GM23248 (cell line): ENCODE measurements at regions not wholly inside any gene's neighbourhood (a gene's known extent, or its start where the extent isn't known, plus 50 kb on each side); places are given as distances from the start of the nearest gene placed in this dataset.

Experiments used
- DNase-seq: peaks from one replicate; pipeline ENCODE4 v3.0.0-alpha.2; 2015
- H2AFZ ChIP-seq: fragments of 200-600 bp; sonication (generic); 2 replicates; pipeline ENCODE4 v1.6.1; 2016; ENCODE audit warnings: antibody characterized with exemption
- H3F3A ChIP-seq: fragments of 200-600 bp; sonication (generic); 2 replicates; pipeline ENCODE4 v1.6.1; 2016; ENCODE audit warnings: mild to moderate bottlenecking, antibody characterized with exemption, mixed run types; ENCODE audit not compliant: insufficient read depth
- H3K27ac ChIP-seq: fragments of 200-600 bp; sonication (generic); 2 replicates; pipeline ENCODE4 v1.5.1; 2016; ENCODE audit warnings: mild to moderate bottlenecking
- H3K27me3 ChIP-seq: fragments of 200-600 bp; sonication (generic); replicated peaks from 2 replicates; pipeline ENCODE4 v1.6.1; 2016; ENCODE audit warnings: mild to moderate bottlenecking; ENCODE audit not compliant: insufficient read depth
- H3K36me3 ChIP-seq: fragments of 200-600 bp; sonication (generic); 2 replicates; pipeline ENCODE4 v1.6.1; 2016; ENCODE audit warnings: low read depth, mild to moderate bottlenecking
- H3K4me1 ChIP-seq: fragments of 200-600 bp; sonication (generic); 2 replicates; pipeline ENCODE4 v1.6.1; 2016; ENCODE audit warnings: mild to moderate bottlenecking; ENCODE audit not compliant: insufficient read depth
- H3K4me2 ChIP-seq: fragments of 200-600 bp; sonication (generic); one replicate; pipeline ENCODE4 v1.6.1; 2016; ENCODE audit warnings: mild to moderate bottlenecking; ENCODE audit not compliant: unreplicated experiment
- H3K4me3 ChIP-seq: fragments of 200-600 bp; sonication (generic); 2 replicates; pipeline ENCODE4 v1.5.1; 2016; ENCODE audit warnings: mild to moderate bottlenecking
- H3K79me2 ChIP-seq: fragments of 200-600 bp; sonication (generic); 2 replicates; pipeline ENCODE4 v1.6.1; 2016; ENCODE audit warnings: mild to moderate bottlenecking; ENCODE audit not compliant: insufficient read depth
- H3K9ac ChIP-seq: fragments of 200-600 bp; sonication (generic); 2 replicates; pipeline ENCODE4 v1.6.1; 2016; ENCODE audit warnings: mild to moderate bottlenecking
- H3K9me2 ChIP-seq: fragments of 200-600 bp; sonication (generic); 2 replicates; pipeline ENCODE4 v1.6.1; 2016; ENCODE audit warnings: mixed run types, mild to moderate bottlenecking, moderate library complexity; ENCODE audit not compliant: insufficient read depth
- H3K9me3 ChIP-seq: fragments of 200-600 bp; sonication (generic); one replicate; pipeline ENCODE4 v1.6.1; 2017; ENCODE audit warnings: low read depth
- H4K20me1 ChIP-seq: fragments of 200-600 bp; sonication (generic); 2 replicates; pipeline ENCODE4 v1.6.0; 2016; ENCODE audit not compliant: insufficient read depth
- EZH2 ChIP-seq: fragments of 200-600 bp; sonication (generic); IDR thresholded peaks from 2 replicates; pipeline ENCODE4 v1.6.1; 2018; ENCODE audit warnings: antibody characterized with exemption, mild to moderate bottlenecking; ENCODE audit not compliant: insufficient read depth, poor library complexity, severe bottlenecking
- EZH2phosphoT487 ChIP-seq: fragments of 200-600 bp; sonication (generic); IDR thresholded peaks from 2 replicates; pipeline ENCODE4 v1.6.1; 2018; ENCODE audit warnings: antibody characterized with exemption, moderate library complexity, mild to moderate bottlenecking, low read depth; ENCODE audit not compliant: insufficient read depth
- WGBS, 2 experiments: methylation state at CpG; one replicate each; pipeline ENCODE4 v1.1.6; 2015 to 2017; ENCODE audit warnings: low lambda C conversion rate in 2 of 2, low coverage in 1 of 2; ENCODE audit errors: missing lambda C conversion rate in 2 of 2; 5-methylcytosine and 5-hydroxymethylcytosine counted together
- in situ Hi-C: fragments of 300-500 bp; cut with MboI; formaldehyde crosslinking; loops from 2 replicates; pipeline ENCODE4 v1.15.0; 2020

DNA sequence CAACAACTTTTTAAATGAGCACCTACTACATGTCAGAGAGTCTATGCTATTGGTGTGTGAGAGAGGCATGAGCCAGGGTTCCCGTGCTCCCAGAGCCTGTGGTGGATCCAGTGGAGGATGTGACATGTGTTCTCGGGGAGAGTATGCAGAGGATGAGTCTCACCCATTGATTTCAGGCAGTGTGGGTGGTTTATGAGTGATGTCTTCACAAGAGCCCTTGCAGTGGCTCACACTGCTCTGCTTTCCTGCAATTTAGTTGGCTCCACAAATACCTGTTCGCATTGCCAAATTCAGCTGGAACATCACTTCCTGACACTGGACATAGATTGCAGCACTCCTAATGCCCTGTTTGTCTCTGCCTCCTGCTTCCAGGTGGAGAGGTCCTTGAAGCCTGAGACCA is 243.6 kb upstream of the CXCR4 start:
- Histone ChIP-seq H3K9me2 (no peaks in the 10 kb centered on the region), H3K27ac (no peak overlapping the region), H2AFZ (no peak overlapping the region), H3K36me3 (no peaks in the 10 kb centered on the region), H3K27me3 (no peaks in the 10 kb centered on the region; the same call in 1 of the 2 replicates), H3K9ac (no peak overlapping the region), H4K20me1 (no peaks in the 10 kb centered on the region), H3F3A (no peaks in the 10 kb centered on the region), H3K4me1 (no peaks in the 10 kb centered on the region), H3K9me3 (no peaks in the 10 kb centered on the region), H3K79me2 (no peaks in the 10 kb centered on the region), H3K4me2 (no peak overlapping the region), H3K4me3 (no peak overlapping the region)
- in situ Hi-C loops, result no loop called here
- DNase-seq, result no peak
- TF ChIP-seq EZH2, result no peak
- TF ChIP-seq EZH2phosphoT487, result no peak
- 38 to 42% methylated on average over 3 of the region's 3 CpGs for WGBS, 2 experiments

DNA sequence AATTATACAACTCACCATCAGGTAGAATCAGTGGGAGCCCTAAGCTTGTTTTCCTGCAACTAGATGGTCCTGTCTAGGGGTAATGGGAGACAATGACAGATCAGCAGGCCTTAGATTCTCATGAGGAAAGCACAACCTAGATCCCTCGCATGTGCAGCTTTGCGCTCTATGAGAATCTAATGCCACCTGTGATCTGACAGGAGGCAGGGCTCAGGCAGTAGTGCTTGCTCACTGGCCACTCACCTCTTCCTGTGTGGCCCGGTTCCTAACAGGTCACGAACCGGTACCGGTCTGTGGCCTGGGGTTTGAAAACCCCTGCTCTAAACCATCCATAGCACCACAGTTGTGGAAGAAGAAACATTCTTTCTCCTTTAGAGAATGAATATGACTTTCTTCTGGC is 242.8 kb upstream of the CXCR4 start:
- H3K9me3 ChIP-seq, result no peaks in the 10 kb centered on the region
- no peaks in the 10 kb centered on the region for H3K9me2 ChIP-seq
- 68 to 75% methylated on average over 6 of the region's 6 CpGs for WGBS, 2 experiments
- no peaks in the 10 kb centered on the region for H4K20me1 ChIP-seq
- H2AFZ ChIP-seq, result no peak overlapping the region
- H3K79me2 ChIP-seq, result no peaks in the 10 kb centered on the region
- no peak overlapping the region for H3K27ac ChIP-seq
- no peaks in the 10 kb centered on the region for H3F3A ChIP-seq
- H3K4me3 ChIP-seq, result no peak overlapping the region
- no peaks in the 10 kb centered on the region for H3K4me1 ChIP-seq
- H3K4me2 ChIP-seq, result no peak overlapping the region
- no peak overlapping the region for H3K9ac ChIP-seq
- no peaks in the 10 kb centered on the region; the same call in 1 of the 2 replicates for H3K27me3 ChIP-seq
- in situ Hi-C loops, result no loop called here
- H3K36me3 ChIP-seq, result no peaks in the 10 kb centered on the region
- no peak for TF ChIP-seq EZH2phosphoT487
- no peak for TF ChIP-seq EZH2
- DNase-seq, result no peak

DNA sequence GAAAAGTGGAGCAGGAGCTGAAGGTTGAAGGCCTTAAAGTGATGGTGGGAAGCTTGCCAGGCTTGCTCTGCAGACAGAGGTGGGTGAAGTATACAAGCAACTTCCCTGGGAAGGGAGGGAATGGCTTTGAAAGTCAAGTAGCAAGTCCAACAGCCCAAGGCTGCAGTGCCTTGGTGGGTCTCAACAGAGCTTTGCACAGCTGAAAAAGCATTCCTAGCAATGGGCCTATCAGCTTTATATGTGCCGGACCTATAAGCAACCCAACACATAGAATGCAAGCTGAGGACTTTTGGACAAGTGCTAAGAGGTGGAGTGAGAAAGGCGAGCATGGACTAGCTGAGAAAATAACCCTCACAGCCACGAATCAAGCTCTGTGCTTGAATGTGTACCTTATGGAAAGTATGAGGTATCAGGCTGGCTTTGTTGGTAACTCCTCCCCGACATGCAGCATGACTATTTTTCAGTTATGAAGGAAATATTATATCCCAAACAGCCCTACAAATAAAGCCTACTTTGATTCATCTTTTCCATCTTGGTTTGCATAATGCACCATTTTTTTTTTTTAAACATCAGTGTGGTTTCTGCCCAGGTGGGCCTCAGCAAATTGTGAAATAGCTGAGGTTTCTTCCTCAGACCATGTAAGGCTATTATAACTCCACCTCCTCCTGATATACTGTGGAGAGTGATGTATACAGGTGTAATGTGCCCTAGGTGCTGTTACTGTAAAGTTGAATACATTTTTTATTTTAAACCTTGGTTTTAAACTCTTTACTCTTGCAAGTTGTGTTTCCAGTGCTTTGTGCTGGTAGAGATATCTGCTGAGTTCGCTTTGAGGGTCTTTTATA is 241.4 kb upstream of the CXCR4 start:
- Histone ChIP-seq H3K9me3 (no peaks in the 10 kb centered on the region), H3K4me3 (no peak overlapping the region), H3K79me2 (no peaks in the 10 kb centered on the region), H4K20me1 (no peaks in the 10 kb centered on the region), H3K4me2 (no peak overlapping the region), H3F3A (no peaks in the 10 kb centered on the region), H3K36me3 (no peaks in the 10 kb centered on the region), H3K27ac (no peak overlapping the region), H3K9ac (no peak overlapping the region), H3K4me1 (no peaks in the 10 kb centered on the region), H3K9me2 (no peaks in the 10 kb centered on the region), H2AFZ (no peak overlapping the region), H3K27me3 (no peaks in the 10 kb centered on the region; the same call in 1 of the 2 replicates)
- in situ Hi-C loops, result no loop called here
- TF ChIP-seq EZH2phosphoT487 (no peak), EZH2 (no peak)
- 19 to 21% methylated on average over 5 of the region's 5 CpGs for WGBS, 2 experiments
- DNase-seq, result no peak

DNA sequence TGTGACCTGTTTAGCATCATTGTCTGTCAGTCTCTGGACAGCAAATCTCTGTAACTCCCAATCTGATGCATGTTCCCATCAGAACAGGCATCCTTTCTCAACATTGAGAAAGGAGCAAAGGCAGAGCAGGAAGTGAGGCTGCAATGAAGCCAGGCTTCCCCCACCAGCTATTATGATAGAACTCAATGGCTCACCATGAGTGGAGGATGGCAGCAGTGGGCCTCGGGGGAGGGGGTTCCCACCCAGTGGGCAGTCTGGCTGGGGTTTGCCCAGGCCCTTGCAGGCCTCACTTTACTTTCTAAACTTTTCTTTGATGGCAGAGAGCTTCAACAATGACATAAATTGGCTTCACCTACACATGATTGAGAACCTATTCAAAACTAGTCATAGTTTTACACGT is 240.6 kb upstream of the CXCR4 start:
- in situ Hi-C loops, result no loop called here
- H3K9me2 ChIP-seq, result no peaks in the 10 kb centered on the region
- H3K4me3 ChIP-seq, result no peak overlapping the region

More for the DNA sequence above, 240.6 kb upstream of the CXCR4 start:
- Histone ChIP-seq H3K79me2 (no peaks in the 10 kb centered on the region), H3K9ac (no peak overlapping the region), H3K36me3 (no peaks in the 10 kb centered on the region), H3K27me3 (no peaks in the 10 kb centered on the region; the same call in 1 of the 2 replicates), H4K20me1 (no peaks in the 10 kb centered on the region), H3K27ac (no peak overlapping the region), H3K4me1 (no peaks in the 10 kb centered on the region), H2AFZ (no peak overlapping the region), H3K4me2 (no peak overlapping the region), H3K9me3 (no peaks in the 10 kb centered on the region), H3F3A (no peaks in the 10 kb centered on the region)
- 1 to 8% methylated on average over 2 of the region's 2 CpGs for WGBS, 2 experiments
- no peak for DNase-seq
- no peak for TF ChIP-seq EZH2phosphoT487
- no peak for TF ChIP-seq EZH2
